ENCODE measurements at regions not wholly inside any gene's neighbourhood (a gene's known extent, or its start where the extent isn't known, plus 50 kb on each side); places are given as distances from the start of the nearest gene placed in this dataset.
"Not testable (repeated sequence)": the region's sequence is repeated elsewhere in the genome, so short reads cannot be mapped to it uniquely, and the experiment has no call there.

GRCh38 chr14:29982171-29982570, 54.5 kb upstream of the PRKD1 start:
- no peak for DNase-seq
- WGBS, 2 donors = 91% methylated on average over 1 of the region's 1 CpG
- Histone ChIP-seq H3K9me3 (no peaks in the 10 kb centered on the region), H3K4me1 (no peaks in the 10 kb centered on the region), H3K27me3 (no peaks in the 10 kb centered on the region), H3K36me3 (no peaks in the 10 kb centered on the region), H3K27ac (no peak overlapping the region), H3K4me3 (no peak overlapping the region)
- TF ChIP-seq POLR2A (IDR thresholded peaks at IDR 0.05) (no peak), POLR2AphosphoS5 (IDR thresholded peaks at IDR 0.05) (no peak), CTCF (IDR thresholded peaks at IDR 0.05) (no peak), EP300 (IDR thresholded peaks at IDR 0.05) (no peak)
- ATAC-seq (ENCODE audit: low FRiP score in 2 of 2) = no peak

- ATAC-seq (ENCODE audit: low FRiP score in 2 of 2) (no peak), DNase-seq (no peak)
- Histone ChIP-seq H3K27ac (no peak overlapping the region), H3K9me3 (no peaks in the 10 kb centered on the region), H3K27me3 (no peaks in the 10 kb centered on the region), H3K4me1 (no peaks in the 10 kb centered on the region), H3K4me3 (no peak overlapping the region), H3K36me3 (no peaks in the 10 kb centered on the region)
- TF ChIP-seq CTCF (IDR thresholded peaks at IDR 0.05) (no peak), POLR2AphosphoS5 (IDR thresholded peaks at IDR 0.05) (no peak), EP300 (IDR thresholded peaks at IDR 0.05) (no peak), POLR2A (IDR thresholded peaks at IDR 0.05) (no peak)
- WGBS, 2 donors = 54 to 70% methylated on average over 1 of the region's 1 CpG
Observed at GRCh38 chr14:29982993-29983392, 55.3 kb upstream of the PRKD1 start.

- H3K36me3 ChIP-seq; H3K9me3 ChIP-seq; ATAC-seq (ENCODE audit: low FRiP score in 2 of 2); H3K4me3 ChIP-seq; H3K4me1 ChIP-seq; H3K27me3 ChIP-seq; H3K27ac ChIP-seq; DNase-seq: not testable (repeated sequence)
- WGBS, 2 donors = 74 to 79% methylated on average over 30 of the region's 30 CpGs
Observed at GRCh38 chr14:29990344-29990857, 62.8 kb upstream of the PRKD1 start.

- DNase-seq (no peak), ATAC-seq (ENCODE audit: low FRiP score in 2 of 2) (no peak)
- no peak overlapping the region for H3K27ac ChIP-seq
- no peaks in the 10 kb centered on the region for H3K4me1 ChIP-seq
- no peak for TF ChIP-seq POLR2A (IDR thresholded peaks at IDR 0.05)
- no peak for TF ChIP-seq EP300 (IDR thresholded peaks at IDR 0.05)
- no peak for TF ChIP-seq POLR2AphosphoS5 (IDR thresholded peaks at IDR 0.05)
- no peak for TF ChIP-seq CTCF (IDR thresholded peaks at IDR 0.05)
- no peaks in the 10 kb centered on the region for H3K27me3 ChIP-seq
- H3K4me3 ChIP-seq = no peak overlapping the region
- no peaks in the 10 kb centered on the region for H3K9me3 ChIP-seq
- WGBS, 2 donors = 95 to 96% methylated on average over 2 of the region's 2 CpGs
- H3K36me3 ChIP-seq = no peaks in the 10 kb centered on the region
Observed at GRCh38 chr14:29990993-29991392, 63.3 kb upstream of the PRKD1 start.

GRCh38 chr14:29993143-29993542, 65.5 kb upstream of the PRKD1 start:
- WGBS, 2 donors = 94 to 100% methylated on average over 2 of the region's 2 CpGs
- Histone ChIP-seq H3K4me1 (no peaks in the 10 kb centered on the region), H3K9me3 (no peaks in the 10 kb centered on the region), H3K4me3 (no peak overlapping the region), H3K27ac (no peak overlapping the region), H3K36me3 (no peaks in the 10 kb centered on the region), H3K27me3 (no peaks in the 10 kb centered on the region)
- no peak for ATAC-seq (ENCODE audit: low FRiP score in 2 of 2)
- no peak for TF ChIP-seq EP300 (IDR thresholded peaks at IDR 0.05)
- TF ChIP-seq POLR2A (IDR thresholded peaks at IDR 0.05) = no peak
- no peak for TF ChIP-seq POLR2AphosphoS5 (IDR thresholded peaks at IDR 0.05)
- TF ChIP-seq CTCF (IDR thresholded peaks at IDR 0.05) = no peak
- no peak for DNase-seq

All from upper lobe of left lung (tissue), 6 donors.